Bronchial epithelial cell (primary cell): ENCODE measurements at regions not wholly inside any gene's neighbourhood (a gene's known extent, or its start where the extent isn't known, plus 50 kb on each side); places are given as distances from the start of the nearest gene placed in this dataset.

Experiments used
- DNase-seq: peaks from one replicate; pipeline ENCODE4 v3.0.0-alpha.2; 2010; ENCODE audit warnings: low read depth
- FAIRE-seq: peaks from 2 replicates; lab custom pipeline; 2011; peaks lifted over from hg19 to GRCh38; lab: Jason Lieb, UNC
- H3K27me3 ChIP-seq: 2 replicates; pipeline ENCODE4 v1.5.1; 2011; ENCODE audit warnings: low read length; ENCODE audit not compliant: control insufficient read depth, insufficient read depth
- H3K36me3 ChIP-seq: 2 replicates; pipeline ENCODE4 v1.5.1; 2011; ENCODE audit warnings: low read length; ENCODE audit not compliant: control insufficient read depth, insufficient read depth
- H3K4me3 ChIP-seq: 2 replicates; pipeline ENCODE4 v1.5.1; 2011; ENCODE audit warnings: mild to moderate bottlenecking, low read depth, low read length, control low read depth
- CTCF ChIP-seq: IDR thresholded peaks from 2 replicates; pipeline ENCODE4 v1.5.1; 2011; ENCODE audit warnings: mild to moderate bottlenecking, moderate library complexity, low read length, control low read depth, inconsistent platforms; ENCODE audit not compliant: insufficient read depth, severe bottlenecking

GRCh38 chr13:44759384-44760360 lies 183.5 kb upstream of the TSC22D1 start:
- H3K27me3 ChIP-seq, result no peaks in the 10 kb centered on the region
- TF ChIP-seq CTCF, result no peak
- FAIRE-seq (no peak), DNase-seq (peak; percentile 74)
- no peaks in the 10 kb centered on the region for H3K36me3 ChIP-seq
- no peak overlapping the region for H3K4me3 ChIP-seq

- TF ChIP-seq CTCF, result no peak
- no peaks in the 10 kb centered on the region for H3K36me3 ChIP-seq
- H3K27me3 ChIP-seq, result no peaks in the 10 kb centered on the region
- FAIRE-seq, result peak; percentile 95
- peak; percentile 99 for DNase-seq
- H3K4me3 ChIP-seq, result peak overlapping the region; percentile 6
Observed at GRCh38 chr13:44758630-44759383, 182.7 kb upstream of the TSC22D1 start.

- no peak overlapping the region for H3K4me3 ChIP-seq
Observed at GRCh38 chr13:44757671-44758070, 181.5 kb upstream of the TSC22D1 start.

GRCh38 chr13:44756276-44756810 lies 180.2 kb upstream of the TSC22D1 start:
- H3K27me3 ChIP-seq, result no peaks in the 10 kb centered on the region
- FAIRE-seq, result no peak
- peak; percentile 45 for DNase-seq
- H3K4me3 ChIP-seq, result no peak overlapping the region
- H3K36me3 ChIP-seq, result no peaks in the 10 kb centered on the region
- no peak for TF ChIP-seq CTCF

More at GRCh38 chr13:44757671-44758070, 181.5 kb upstream of the TSC22D1 start:
- DNase-seq (no peak), FAIRE-seq (no peak)
- H3K27me3 ChIP-seq, result no peaks in the 10 kb centered on the region
- H3K36me3 ChIP-seq, result no peaks in the 10 kb centered on the region
- no peak for TF ChIP-seq CTCF

GRCh38 chr13:44755872-44756271 lies 179.7 kb upstream of the TSC22D1 start:
- Histone ChIP-seq H3K36me3 (no peaks in the 10 kb centered on the region), H3K4me3 (no peak overlapping the region), H3K27me3 (no peaks in the 10 kb centered on the region)
- DNase-seq (peak; percentile 90), FAIRE-seq (no peak)
- no peak for TF ChIP-seq CTCF
